ENCODE measurements at regions not wholly inside any gene's neighbourhood (a gene's known extent, or its start where the extent isn't known, plus 50 kb on each side); places are given as distances from the start of the nearest gene placed in this dataset.
"Not testable (repeated sequence)": the region's sequence is repeated elsewhere in the genome, so short reads cannot be mapped to it uniquely, and the experiment has no call there.

DNA sequence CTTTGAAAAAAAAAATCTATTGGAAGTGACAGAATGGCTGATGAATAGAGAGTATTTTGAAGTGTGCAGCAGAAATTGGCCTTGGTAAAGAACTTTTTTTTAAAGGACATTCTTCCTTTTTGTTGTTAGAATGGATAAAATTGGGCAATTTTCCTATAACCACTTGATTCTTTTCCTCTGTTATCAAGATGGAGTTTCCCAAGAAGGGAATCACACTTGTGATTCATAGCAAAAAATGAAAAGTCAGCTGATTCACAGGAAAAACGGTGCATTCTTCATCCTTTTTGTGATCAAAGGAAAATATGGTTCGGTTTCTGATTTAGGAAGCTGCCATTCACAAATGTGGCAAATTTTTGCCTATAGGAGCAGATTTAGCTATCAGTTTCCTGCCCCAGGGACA is 486.8 kb downstream of the GBE1 start:
- no peak for DNase-seq

DNA sequence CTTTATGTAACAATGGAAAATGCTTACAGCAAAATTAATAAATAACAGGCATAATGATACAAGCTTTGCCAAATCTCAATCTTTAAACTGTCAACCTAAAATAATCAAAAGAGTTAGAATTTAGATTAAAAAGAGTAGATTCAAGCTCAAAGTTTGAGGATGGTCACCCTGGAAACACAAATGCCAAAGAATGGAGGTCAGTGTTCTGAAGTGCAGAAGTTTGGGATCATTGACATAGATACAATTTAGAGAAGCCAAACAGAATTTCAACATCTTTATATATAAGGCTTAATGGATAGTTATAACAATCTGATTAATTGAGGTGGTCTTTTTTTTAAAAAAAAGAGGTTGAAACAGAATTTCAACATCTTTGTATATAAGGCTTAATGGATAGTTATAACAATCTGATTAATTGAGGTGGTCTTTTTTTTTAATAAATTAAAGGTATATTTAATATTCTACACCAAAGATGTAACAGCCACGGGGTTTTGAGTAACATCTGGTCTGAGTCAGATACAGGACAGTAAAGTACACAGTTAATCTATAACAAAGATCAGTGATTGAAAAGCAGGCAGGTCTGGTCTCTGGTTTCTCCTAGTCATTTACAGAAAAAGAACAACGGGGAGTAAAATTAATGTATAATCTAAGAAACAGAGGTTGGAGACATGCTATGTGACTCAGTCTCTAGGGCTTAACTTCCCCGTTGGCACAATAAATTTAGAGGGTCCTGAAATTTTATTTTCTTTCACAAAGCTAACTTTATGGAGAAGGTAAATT is 490.7 kb downstream of the GBE1 start:
- no peak for DNase-seq

- no peak for DNase-seq
Observed at GRCh38 chr3:81268526-81268925, 492.9 kb downstream of the GBE1 start.

- no peak for DNase-seq
Observed at GRCh38 chr3:81261996-81262395, 499.4 kb downstream of the GBE1 start.

- DNase-seq, result no peak
Observed at GRCh38 chr3:81255463-81255862, 506.0 kb downstream of the GBE1 start.

- no peak for DNase-seq
Observed at GRCh38 chr3:81251096-81251495, 510.3 kb downstream of the GBE1 start.

- peak; percentile 22 for DNase-seq
Observed at GRCh38 chr3:81249540-81250029, 511.9 kb downstream of the GBE1 start.

- no peak for DNase-seq
Observed at GRCh38 chr3:81245501-81245900, 515.9 kb downstream of the GBE1 start.

DNA sequence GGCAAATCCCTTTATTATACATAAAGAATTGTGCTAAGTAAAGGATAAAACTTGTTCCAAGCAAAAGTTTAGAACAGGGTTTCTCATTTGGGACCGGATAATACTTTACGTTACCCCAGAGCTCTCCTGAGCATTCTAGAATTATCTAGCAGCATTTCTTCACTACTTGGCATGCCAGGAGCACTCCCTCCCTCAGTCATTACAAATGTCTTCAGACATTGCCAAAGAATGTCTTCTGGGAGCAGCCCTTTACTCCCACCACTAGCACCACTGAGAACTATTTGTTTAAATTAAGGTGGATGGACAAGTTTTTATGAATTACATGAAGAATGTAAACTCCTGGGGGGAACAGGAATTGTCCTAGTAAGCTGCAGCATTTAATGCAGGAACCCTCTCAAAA is 516.4 kb downstream of the GBE1 start:
- DNase-seq, result no peak

GRCh38 chr3:81244231-81244630 is 517.2 kb downstream of the GBE1 start:
- DNase-seq, result no peak

- DNase-seq, result no peak
Observed at GRCh38 chr3:81242871-81243270, 518.6 kb downstream of the GBE1 start.

DNA sequence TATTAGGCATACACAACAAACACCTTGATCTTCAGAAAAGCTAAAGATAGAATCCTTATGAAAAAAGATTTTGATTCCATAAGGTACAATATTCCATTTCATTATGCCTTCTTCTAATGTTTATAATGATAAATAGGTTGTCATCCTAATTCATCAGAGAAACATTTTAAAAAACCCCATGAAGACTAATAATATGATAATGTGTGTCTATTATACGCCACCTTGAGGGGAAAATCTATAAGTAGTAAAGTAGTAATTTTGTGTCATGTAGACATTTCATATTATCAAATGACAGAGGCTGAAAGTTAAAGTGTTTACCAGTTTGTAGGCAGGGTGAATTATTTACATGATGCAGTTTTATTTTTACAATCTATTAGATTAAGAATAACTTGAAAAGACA is 524.3 kb downstream of the GBE1 start:
- DNase-seq, result no peak

- no peak for DNase-seq
Observed at GRCh38 chr3:81218023-81218422, 543.4 kb downstream of the GBE1 start.

DNA sequence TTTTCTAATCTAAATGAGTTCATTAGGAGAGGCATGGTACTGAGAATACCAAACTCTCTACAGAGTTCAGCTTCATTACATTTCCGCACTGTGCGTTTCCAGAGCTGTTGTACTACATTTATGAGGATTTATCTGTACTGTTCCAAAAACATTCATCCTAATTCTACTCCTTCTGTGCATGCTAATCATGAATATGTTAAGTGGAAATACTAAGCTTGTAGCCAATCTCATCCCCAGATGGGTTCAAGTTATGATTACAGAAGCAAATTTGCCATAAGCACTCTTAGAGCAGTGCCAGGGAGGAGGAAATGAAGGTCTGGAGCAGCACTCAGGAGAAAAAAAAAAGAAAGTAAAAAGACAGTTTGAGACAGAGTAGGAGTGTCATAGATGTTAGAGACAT is 544.3 kb downstream of the GBE1 start:
- no peak for DNase-seq

GRCh38 chr3:81216192-81216591 is 545.3 kb downstream of the GBE1 start:
- DNase-seq, result no peak

GRCh38 chr3:81214631-81215030 is 546.8 kb downstream of the GBE1 start:
- no peak for DNase-seq

DNA sequence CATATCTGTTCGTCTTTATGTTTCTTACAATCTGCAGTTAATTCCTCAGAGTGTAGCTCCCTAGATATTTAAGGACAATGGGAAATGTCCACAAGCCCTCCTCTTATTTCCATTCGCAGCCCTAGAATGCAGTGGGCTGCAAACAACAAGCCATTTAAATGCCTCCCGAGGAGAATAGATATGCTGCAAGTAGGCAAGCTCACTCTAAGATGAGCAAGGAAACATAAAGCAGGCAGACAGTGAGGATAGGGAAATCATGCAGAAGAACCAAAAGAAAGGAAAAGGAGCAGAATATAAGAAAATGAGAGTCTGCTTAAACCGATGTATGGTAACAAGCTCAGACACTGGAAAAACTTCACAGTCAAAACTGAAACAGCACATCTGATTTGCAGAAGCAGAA is 561.9 kb downstream of the GBE1 start:
- DNase-seq, result no peak

DNA sequence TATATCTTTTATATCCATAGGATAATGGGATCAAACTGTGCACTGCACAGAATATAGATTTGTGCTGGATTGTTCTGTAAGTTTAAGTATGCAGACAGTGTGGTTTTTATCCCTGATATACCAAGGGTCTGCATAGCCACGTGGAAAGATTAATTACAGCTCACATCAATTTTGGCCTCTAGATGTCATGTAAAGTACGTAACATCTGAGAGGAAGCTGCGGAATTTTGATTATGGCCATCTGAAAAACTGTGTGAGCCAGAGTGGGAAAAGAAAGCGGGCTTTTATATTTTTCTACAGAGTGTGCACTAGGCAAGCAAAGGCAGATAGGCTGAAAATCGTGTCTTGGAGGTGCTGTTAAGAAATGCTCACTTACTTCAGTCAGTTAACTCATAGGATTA is 562.7 kb downstream of the GBE1 start:
- DNase-seq, result no peak

DNA sequence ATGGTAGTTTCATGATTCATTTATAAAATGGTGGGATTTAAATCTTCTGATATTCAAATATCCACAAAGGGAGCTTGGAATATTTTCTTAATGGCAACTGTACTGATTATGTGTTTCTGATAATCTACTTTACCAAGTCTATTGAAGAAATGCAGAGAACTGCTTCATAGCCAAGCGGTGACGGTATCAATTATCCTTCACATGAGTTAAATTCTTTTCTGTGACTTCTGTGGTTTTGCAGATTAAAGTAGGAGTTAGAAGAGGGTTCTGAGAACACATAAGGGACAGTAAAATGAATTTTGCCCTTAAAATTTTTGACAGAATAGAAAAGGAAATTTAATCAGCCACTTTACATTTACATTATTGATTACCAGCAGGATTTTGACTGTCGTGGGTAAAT is 563.2 kb downstream of the GBE1 start:
- no peak for DNase-seq

- no peak for DNase-seq
Observed at GRCh38 chr3:81197386-81197785, 564.1 kb downstream of the GBE1 start.

GRCh38 chr3:81195478-81195877 is 566.0 kb downstream of the GBE1 start:
- DNase-seq, result no peak

- no peak for DNase-seq
Observed at GRCh38 chr3:81186412-81186811, 575.0 kb downstream of the GBE1 start.

DNA sequence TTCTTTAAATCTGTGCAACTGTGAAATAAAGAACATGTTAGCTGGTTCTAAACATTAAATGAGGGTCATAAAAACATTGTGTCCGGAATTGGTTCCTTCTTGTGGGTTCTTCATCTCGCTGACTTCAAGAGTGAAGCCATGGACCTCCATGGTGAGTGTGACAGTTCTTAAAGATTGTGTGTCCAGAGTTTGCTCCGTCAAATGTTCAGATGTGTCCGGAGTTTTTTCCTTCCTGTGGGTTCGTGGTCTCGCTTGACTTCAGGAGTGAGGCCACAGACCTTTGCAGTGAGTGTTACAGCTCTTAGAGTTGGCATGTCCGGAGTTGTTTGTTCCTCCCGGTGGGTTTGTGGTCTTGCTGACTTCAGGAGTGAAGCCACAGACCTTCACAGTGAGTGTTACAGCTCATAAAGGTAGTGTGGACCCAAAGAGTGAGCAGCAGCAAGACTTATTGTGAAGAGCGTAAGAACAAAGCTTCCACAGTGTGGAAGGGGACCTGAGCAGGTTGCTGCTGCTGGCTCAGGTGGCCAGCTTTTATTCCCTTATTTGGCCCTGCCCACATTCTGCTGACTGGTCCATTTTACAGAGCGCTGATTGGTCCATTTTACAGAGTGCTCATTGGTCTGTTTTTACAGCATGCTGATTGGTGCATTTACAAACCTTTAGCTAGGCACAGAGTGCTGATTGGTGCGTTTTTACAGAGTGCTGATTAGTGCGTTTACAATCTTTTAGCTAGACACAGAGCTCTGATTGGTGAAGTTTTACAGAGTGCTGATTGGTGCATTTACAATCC is 579.2 kb downstream of the GBE1 start:
- not testable (repeated sequence) for DNase-seq

DNA sequence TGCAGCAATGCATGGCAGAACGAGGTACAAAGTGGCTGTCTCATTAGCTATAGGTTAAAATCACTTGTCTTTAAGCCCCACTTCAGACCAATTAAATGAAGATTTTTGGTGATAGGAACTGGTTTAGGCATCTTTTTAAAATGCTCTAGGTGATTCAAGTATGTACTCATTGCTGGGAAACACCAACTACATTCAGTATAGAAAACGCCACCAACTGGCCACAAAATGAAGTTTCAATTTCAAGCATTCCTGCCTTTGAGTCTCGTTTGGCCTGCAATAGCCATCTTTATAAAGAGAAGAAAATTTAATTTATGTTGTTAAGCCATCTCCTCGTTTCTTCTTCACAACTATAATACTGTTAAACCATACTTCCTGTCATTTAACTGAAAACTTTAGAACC is 587.9 kb downstream of the GBE1 start:
- no peak for DNase-seq
